ENCODE measurements at regions not wholly inside any gene's neighbourhood (a gene's known extent, or its start where the extent isn't known, plus 50 kb on each side); places are given as distances from the start of the nearest gene placed in this dataset.
"Not testable (repeated sequence)": the region's sequence is repeated elsewhere in the genome, so short reads cannot be mapped to it uniquely, and the experiment has no call there.

DNA sequence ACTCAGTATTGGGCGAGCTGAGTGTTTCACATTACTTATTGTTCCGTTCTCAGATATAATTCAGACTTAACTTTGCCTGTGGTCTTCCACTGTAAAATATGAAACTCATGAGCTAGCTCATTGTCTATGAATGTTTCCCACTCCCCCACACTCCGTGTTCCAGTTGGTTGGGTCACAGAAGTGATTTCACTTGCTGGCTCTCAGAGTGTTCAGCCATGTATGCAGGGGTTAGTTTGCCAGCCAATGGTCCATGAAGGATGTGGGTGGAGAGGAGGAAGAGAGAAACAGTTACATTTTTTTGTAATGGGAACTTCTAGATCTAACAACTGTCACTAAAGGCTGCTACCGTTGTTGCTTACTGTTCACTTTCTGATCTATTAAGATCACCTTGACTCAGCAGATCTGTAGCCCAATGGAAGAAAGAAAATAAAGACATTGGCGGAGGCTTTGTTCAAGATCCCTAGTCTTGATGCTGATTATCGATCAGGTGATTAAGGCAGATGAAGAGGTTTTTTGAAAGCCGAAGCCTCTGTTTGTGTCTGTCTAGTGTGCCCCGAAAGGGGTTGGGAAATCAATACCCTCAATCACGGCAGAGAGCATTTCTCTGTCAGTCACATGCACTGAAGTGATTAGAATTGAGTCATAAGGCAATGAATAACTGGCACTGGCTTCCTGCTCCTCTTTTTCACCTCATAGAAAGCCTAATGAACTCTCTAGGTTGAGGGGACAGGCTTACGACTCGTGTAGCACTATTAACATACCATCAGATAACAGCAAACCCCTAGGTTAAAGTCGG lies 279.7 kb upstream of the FIGN start:
- peak; percentile 53 to 75 for DNase-seq

DNA sequence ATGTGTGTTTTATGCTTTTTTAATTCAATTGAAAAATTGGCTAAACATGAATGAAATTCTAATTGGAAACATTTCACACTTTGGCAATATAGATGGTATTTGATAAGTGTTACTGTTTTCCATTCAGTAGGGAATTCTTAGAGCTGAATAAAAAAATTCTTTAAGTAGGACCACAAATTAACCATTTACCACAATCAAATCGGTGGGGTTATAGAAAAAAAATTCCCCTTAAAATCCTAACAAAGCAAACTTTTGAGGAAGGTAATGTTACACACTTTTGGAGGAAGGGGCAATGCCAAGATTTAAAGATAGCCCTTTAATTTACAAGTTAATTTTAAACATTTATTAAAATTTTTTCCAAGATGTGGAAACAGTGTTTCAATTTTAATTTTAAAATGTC lies 279.0 kb upstream of the FIGN start:
- no peak for DNase-seq

DNA sequence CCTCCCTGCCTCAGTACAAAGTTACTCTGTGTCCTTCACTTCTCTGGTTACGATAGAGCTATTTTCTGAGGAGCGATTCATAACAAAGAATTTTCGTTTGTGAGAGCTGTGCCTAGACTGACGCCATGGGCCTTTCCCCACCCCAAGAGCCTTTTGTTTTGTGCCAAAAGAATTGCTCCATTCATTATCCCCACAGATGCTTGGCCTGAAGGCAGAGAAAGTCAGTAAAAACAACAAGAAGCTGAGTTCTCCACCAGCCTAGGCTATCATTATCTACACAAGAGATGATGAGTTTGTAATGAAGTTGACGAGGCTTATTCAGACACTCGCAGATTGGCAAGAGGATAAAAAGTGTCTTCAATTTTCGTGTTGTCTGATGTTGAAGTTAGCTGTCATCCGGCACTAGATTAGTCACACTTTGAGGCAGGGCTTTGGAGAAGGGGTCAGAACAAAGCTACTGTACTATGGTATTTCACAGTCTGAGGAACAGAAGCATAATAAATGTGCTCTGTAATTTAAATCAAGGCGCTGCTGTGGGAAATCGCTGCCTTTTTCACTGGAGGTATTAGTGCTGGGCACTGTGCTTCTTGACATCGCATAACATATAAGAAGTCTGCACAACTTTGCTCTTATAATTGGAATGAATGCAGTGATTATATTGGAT lies 278.4 kb upstream of the FIGN start:
- DNase-seq, result peak in 1 of 2 experiments; percentile 24

DNA sequence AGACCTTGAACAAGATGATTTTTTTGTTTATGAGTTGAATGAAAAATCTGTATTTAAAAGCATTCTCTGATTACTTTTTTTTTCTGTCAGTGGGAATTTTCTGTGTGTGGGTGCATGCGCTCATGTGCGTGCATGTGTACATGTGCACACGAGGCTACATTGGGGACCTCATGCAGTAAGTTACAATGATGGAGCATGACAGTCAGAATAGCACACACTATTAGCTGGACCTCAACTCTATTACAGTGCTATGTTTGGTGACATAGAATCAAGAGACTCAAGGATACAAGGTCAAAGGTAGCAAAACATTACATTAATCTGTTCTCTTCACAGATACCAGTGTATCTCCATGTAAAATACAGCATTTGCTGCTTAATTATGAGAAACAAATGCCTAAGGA lies 276.8 kb upstream of the FIGN start:
- DNase-seq, result no peak

DNA sequence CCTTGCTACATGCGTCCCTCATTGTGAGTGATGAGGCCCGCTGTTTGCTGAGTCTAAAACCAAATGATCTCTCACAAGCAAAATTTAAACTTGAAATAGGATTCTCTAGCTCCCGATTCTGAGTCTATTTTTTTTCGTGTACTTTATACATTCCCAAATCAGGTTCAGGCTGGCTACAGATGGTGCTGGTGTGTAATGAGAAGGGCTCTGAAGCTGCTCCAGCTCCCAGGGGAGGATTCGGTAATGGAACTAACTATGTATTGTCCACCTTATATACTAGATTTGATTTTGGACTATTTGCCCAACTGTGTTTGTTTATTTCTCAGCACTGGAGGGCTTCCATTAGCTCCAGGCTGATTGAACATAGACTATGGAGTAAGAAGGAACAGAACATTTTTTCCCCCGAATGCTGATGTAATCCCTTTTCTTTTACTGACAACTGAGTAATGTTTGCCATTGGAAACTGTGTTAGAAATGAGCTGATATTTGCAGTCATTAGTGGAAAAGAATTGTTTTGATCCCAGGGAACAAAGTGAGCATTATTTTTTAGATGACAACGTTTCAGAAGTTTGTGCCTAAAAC lies 274.0 kb upstream of the FIGN start:
- DNase-seq, result peak; percentile 55 to 67

DNA sequence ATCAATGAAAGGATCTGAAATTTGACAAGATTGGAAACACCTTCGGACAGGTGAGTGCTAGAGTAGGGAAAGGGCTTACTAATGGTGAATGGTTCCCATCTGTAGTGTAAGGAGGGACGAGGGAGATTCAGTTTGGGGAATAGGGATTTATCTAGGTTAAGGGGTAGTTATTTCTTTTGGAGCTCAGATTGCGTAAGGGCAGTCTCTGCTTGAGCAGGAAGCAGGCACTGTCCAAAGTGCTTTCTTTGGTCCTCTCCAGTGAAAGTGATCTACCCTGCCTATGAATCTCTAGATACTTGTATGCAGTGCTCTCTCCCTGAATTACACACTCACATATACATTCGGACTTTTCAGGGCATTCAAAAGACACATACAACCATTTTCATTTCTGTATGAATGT lies 272.9 kb upstream of the FIGN start:
- no peak for DNase-seq

DNA sequence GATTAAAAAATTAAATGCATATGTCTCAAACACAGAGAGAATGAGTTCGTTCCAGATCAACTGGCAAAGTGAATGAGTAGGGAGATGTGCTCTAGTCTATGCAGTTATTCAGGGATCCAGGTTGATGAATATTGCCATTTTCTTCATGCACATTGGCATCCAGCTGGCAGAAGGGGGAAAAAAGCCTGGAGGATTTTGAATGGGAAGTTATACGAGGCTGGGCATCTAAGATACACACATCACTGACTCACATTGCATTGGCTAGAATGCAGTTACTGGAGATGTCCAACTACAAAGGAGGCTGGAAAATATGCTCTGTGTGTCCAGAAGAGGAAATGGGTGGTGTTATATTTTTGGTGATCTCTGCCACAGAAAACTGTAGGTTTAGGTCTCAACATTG lies 270.9 kb upstream of the FIGN start:
- DNase-seq, result no peak

DNA sequence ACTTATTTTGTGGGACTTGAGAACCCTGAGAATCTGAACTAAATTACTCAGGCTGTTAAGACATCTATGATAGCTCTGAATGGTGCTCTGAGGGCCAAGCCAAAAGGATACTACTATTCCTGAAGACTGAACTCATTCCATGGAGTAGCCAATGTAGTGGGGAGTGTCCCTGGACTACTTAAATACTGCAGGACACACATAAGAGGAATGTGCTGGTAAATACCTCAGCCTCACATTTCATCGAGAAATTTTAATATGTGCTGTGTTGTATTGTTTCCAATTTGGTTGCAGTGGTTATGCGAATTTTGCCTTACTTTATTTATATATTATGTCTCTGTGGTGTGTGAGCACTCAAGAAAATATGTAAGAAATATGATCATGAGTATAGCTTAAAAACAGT lies 264.4 kb upstream of the FIGN start:
- no peak for DNase-seq

DNA sequence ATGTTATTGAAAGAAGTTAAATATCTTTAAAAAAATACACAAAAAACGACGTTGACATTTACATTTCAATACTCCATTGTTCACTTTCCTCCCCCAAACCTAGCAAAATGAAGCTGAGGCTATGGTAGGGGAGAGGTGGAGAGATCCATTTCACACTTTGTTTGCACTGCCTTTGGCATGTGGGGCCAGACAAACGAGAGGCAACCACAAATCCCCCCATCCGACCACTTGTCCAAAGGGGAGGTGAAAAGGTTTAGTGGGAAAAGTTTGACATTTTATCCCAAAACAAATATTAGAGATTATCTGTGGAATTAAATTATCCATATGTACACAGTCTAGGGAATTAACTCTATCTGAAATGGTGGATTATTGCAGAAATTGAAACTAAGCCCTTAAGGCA lies 261.7 kb upstream of the FIGN start:
- DNase-seq, result no peak

DNA sequence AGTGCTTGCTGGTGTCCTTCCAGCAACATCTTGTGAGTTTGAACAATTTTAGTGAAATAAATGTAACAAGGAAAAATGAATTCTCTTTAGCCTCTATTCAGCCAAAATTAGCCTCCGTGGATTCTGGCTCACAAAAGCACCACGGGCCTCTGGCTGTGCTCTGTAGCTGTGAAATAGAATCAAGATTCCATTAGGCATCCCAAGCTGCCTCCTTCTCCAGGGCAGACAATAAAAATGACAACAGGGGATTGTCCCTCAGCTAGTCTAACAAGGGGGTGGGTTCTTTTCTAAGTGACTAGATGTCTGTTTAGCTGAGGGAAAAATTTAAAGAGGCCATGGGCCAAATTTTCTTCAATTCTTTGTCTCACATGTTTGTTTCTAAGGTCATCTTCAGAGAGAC lies 254.7 kb upstream of the FIGN start:
- no peak for DNase-seq

DNA sequence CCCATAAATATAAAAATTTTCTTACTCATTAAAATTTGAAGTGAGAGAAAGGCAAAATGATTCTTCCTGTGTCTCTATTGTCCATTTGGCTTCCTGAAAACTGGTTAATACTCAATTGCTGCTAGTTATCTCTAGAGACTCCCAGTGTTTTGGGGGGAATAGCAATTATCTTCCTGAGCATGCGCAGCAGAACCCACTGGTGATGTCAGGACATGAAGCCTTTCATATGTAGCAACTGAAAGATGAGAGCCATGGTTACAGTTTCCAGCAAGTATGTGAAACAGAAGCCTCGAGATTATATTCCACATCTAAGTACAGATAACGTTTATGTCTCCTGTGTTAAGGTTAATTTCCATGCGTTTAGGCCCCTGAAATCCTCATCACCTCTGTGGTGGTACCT lies 254.3 kb upstream of the FIGN start:
- DNase-seq, result no peak

DNA sequence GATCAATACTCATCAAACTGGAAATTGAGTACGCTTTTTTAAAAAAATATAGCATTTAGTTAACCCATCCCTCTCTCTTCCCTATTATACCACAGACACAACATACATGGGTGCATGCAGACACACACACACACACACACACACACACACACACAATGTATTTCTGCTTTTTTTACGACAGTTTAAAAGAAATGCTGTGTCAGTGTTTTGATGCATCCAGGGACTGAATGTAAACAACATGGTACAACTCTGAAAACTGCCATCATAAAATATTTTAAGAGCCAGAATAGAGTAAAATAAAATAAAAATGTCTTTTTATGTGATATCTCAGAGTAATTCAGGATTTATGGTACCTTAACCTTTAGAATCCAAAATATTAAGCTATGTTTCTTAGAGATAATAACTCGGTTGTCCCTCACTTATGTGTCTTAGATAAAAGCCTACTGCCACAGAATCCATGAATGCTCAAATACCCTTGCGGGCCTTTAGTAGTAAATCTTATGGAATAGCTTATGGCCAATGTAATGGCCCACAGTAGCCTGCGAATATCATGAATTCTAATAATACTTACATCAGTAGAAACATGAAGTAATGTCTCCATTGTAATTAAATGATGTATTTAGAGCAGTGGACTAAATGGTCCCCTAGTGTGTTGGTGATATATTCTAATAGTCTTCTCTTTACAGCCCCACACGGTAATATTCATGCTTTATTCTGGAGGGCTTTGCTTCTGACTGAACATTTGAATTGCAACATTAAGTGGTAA lies 251.6 kb upstream of the FIGN start:
- DNase-seq, result no peak

DNA sequence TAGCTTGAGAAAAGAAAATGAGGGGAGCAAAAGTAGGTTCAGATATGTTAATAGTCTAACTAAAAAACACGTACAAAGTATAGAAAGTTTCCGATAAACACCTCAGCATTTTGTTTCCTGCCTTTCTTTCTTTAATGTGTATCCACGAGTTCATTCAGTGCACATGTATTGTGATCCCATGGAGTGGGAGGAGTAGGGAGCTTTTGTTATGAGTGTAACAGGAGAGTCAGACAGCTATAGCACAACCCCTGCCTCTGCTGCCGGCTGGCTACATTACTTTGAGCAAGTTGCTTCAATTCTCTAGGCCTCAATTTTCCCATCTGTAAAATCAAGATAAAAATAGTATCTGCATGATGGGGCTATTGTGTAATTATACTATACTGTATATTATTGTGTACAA lies 249.2 kb upstream of the FIGN start:
- DNase-seq, result no peak

DNA sequence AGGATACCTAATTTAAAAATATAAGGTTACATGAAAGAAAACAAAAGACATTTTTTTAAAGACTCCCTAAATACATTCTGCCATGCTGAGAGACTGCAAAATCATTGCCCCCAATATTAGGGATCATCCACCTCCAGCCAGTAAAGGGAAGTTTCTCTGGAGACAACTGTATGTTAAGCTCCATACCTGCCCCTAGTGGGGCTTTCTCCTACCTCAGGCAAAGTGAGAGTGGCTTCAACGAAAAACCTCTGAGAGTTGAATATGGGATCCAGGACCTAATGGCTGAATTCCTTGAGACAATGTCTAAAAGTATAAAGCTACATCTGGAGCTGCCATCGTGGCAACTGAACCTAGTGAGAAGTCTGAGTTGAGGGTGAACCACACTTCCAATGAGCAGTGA lies 248.1 kb upstream of the FIGN start:
- DNase-seq, result no peak

DNA sequence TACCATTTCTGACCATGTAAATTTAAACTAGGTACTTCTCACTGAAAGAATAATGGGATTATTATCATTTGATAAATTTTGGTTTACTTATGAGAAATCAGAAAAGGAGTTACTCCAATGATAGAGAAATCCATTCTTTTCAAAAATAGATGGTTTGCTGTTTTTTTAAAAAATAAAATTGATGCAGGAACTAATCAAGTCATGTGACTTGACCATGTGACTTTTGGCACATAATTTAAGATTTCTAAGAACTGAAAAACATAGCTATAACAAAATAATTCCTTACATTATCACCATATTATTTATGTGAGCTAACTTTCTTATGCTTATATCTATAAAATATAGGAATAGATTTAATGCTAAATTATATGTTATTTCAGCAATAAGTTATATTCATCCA lies 247.1 kb upstream of the FIGN start:
- no peak for DNase-seq

DNA sequence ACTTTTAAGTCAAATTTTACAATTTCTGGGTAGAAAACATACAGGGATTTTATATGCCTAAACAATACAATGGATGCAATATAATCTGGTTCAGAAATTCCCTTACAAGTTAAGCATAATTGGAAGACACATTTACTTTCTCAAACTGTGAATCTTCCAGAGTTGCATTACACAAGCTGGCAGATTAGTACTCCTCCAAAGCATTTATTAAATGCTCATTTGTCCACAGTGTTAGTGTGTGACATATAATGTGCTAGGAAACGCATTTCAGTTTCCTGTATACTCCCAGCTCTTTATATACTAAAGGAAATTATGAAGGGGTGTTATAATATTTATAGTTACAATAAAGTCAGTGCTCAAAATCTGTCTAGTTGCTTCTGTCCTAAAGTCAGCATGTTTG lies 239.0 kb upstream of the FIGN start:
- DNase-seq, result no peak

DNA sequence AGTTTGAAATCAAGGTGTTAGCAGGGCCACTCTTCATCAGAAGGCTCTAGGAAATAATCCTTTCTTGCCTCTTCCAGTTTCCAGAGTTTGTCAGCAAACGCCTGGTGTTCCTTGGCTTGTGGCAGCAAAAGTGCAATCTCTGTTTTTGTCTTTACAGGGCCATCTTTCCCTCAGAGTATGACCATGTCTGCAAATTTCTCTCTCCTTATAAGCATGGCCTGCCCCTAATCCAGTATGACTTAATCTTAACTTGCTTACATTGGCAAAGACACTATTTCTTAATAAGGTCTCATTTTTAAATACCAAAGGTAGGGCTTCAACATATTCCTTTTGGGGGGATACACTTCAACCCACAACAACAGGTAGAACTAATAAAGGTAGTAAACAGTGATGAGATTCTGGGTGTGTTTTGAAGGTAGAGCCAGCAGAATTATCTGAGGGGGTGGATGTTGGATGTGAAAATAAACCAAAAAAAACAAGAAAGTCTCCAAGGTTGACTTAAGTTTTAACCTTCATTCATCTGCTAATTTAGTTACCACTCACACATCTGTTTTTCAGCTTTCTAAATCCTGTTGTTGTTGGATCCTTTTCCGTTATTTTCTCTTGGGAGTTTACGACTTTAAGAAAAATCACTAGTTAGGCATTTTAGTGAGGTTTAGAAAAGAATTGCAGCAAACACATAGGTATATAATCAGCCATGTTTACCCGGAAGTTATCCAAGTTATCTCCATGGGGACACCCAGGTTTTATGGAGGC lies 234.4 kb upstream of the FIGN start:
- no peak for DNase-seq

DNA sequence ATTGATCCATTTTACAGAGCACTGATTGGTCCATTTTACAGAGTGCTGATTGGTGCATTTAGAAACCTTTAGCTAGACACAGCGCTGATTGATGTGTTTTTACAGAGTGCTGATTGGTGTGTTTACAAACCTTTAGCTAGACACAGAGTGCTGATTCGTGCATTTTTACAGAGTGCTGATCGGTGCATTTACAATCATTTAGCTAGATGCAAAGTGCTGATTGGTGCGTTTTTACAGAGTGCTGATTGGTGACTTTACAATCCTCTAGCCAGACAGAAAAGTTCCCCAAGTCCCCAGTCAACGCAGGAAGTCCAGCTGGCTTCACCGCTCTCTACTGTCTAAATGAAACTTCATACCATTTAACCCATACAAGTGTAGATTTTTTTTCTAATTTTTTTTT lies 228.5 kb upstream of the FIGN start:
- DNase-seq, result not testable (repeated sequence)

DNA sequence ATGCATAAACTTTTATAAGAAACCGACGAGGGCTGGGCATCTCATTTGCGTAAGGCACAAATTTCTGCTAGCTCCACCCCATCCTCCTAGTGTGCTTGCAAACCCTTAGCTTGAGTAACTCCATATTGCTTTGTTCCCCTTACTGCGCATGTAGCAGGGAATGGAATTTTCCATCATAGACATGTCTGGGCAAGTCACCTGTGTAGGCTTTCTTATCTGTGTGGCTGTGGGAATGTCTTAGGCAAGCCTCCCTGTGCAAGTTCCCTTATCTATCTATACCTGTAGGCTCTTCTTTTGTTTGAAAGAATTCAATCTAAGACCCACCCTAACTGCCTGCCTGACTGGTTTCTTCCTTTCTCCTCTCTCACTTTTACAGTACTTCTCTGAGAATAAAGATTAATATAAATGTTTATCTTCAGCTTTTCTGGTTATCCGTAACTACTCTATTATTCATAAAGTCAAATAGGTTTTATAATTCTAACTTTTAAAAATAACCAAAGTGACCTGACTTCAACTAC lies 217.6 kb upstream of the FIGN start:
- DNase-seq, result no peak

DNA sequence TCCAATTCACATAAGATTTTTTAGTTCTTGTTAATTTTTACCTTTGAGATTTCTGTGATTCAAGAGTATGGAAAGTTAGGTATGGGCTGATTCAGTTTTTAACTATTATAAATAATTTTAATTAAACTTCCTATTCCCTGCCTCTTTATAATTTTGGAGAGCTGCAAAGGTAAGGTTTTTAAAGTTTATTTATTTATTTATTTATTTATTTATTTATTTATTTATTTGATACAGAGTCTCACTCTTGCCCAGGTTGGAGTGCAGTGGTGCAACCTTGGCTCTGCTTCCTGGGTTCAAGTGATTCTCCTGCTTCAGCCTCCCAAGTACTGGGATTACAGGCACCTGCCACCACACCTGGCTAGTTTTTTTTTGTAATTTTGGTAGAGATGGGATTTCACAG lies 215.5 kb upstream of the FIGN start:
- no peak for DNase-seq

DNA sequence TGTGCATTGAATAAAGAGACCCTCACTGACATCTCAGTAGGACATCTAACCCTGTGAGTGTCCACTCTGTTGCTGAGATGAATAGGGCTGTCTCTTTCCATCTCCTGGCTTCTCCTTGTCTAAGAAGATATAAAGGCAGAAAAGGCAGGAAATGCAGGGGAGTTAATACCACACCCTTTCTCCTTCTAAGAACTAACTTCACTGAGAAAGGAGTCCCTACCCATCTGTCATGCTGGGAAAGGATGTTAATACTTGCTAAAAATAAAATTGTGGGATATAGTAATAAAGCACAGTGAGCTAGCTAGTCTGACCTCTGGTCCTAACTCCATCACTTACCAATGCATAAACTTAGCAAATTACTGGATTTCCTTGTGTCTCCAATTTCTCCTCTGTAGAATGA lies 213.9 kb upstream of the FIGN start:
- no peak for DNase-seq

DNA sequence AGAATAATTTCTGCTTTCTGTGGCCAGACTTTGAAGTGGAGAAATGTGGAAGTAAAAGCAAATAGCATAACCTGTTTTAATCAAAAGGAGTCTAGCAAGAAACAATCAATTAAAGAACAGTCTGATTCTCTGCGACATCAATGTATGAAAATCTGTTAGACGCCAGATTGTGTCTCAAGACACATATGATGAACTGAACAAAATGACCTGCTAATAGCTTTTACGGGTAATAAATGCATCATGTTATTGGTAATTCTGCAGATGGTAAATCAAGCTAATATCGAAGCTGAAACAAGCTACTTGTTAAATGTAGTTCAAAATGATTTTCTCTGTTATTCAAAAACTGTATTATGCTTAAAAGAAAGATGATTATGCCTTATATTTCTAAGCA lies 208.5 kb upstream of the FIGN start:
- DNase-seq, result no peak

Data from NCI-H446 (cell line).